Right renal pelvis (tissue), 4 donors: ENCODE measurements at regions not wholly inside any gene's neighbourhood (a gene's known extent, or its start where the extent isn't known, plus 50 kb on each side); places are given as distances from the start of the nearest gene placed in this dataset.
"Not testable (repeated sequence)": the region's sequence is repeated elsewhere in the genome, so short reads cannot be mapped to it uniquely, and the experiment has no call there.

Source experiments
- DNase-seq, 4 donors: peaks; one replicate each; pipeline ENCODE4 v3.0.0-alpha.2; 2013; ENCODE audit warnings: low read depth in 4 of 4, low spot score in 3 of 4, missing footprints in 1 of 4

DNA sequence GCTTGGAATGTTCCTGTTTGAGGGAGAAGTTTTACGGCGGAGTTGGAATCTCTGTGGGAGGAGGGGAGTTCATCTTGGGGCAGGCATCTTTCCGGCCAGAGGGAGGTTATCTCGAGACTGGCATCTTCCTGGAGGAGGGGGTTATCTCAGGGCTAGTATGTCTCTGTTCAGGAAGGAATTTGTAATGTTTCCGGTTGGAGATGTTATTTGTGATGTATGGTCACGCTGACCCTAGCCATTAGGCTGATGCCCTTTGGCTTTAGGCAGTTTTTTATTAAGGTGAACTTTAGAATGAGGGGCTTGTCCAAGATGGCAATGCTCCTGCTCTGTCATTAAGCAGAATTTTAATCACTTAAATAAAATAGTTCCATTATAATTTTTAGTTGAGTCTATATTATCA is 449.7 kb downstream of the PCDH10 start:
- DNase-seq, result no peak

- no peak for DNase-seq
Observed at GRCh38 chr4:133597251-133597650, 448.2 kb downstream of the PCDH10 start.

DNA sequence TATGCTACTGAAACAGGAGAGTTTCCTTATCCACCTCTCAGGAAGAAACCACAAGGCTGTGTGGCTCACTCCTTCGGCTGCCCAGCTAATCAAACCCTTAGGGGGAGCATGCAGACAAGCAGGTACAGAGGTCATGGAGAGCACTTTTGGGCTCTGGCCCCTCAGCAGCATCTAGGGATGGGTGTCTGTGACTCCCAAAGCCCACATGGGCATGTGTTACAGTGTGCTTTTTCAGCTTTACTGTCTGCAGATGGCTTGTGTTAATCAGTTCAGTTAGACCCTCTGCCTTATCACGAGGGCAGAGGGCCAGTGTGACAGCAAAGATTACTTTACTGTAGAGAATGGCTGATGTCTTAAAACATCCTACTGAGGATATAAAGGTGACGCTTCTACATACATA is 447.4 kb downstream of the PCDH10 start:
- DNase-seq, result no peak

- DNase-seq, result peak in 1 of 4 donors; percentile 2
Observed at GRCh38 chr4:133594390-133595207, 445.5 kb downstream of the PCDH10 start.

DNA sequence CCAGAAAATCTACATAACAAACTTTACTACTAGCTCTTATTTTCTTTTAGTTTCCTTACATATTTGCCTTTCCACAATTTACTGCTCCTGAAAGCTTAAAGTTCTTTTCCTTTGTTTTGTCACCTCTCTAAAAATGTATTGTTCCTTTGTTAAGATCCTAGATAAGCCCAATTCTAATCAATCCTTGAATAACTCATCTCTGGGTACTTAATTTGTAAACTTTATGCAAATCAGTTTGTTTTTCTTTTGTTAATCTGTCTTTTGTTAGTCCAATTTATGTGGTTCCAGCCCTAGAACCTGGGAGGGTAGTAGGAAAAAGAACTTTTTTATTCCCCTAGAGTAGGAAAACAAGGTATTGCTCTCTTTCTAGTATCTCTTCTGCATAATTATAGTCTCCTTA is 444.7 kb downstream of the PCDH10 start:
- DNase-seq, result no peak

GRCh38 chr4:133592591-133592990 is 443.5 kb downstream of the PCDH10 start:
- no peak for DNase-seq

DNA sequence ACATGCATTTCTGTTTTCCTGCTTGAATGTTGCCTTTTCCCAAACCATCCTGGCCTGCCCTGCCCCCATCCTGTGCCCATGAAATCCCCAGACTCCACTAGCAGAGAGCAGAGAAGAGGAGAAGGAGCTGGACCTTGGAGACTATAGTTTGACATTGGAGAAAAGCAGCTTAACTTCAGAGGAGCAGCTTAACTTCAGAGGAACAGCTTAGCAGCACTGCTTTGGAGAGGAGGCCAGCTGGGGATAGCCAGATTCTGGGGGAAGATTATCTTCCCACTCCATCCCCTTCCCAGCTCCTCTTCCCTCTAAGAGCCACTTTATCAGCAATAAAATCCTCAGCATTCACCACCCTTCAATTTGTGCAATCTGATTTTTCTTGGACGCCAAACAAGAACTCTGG is 443.0 kb downstream of the PCDH10 start:
- no peak for DNase-seq

DNA sequence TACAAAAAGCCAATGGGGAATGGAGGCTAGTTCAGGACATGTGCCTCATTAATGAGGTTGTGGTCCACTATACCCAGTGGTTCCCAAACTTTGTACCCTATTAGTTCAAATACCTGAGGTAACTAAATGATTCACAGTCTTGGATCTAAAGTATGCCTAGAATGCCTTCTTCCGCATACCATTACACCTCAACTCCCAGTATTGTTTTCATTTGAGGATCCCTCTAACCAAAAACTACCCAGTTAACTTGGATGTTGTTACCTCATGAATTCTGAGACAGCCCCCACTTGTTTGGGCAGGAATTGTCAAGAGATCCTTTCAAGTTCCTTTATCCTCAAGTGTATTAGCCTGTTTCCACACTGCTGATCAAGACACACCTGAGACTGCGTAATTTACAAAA is 439.2 kb downstream of the PCDH10 start:
- no peak for DNase-seq

DNA sequence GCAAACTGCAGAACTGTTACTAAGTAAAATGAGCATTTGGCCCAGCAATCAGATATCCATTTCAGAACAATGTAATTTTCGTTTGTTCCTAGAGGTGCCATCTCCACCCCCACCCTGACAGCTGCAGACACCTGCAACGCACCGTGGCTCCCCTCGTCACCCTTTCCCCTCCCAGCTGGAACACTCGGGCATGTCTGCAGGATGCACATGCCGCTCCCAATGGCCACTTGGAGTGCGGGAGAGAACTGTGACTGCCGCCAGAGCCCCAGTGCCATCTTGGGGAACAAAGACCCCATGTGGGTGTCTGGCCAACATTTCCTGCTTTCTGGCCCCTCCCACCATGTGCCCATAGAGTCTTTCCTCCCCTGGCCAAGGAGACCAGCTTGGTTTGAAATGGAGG is 436.2 kb downstream of the PCDH10 start:
- DNase-seq, result no peak

GRCh38 chr4:133584714-133585113 is 435.6 kb downstream of the PCDH10 start:
- DNase-seq, result no peak

GRCh38 chr4:133581996-133582619 is 433.0 kb downstream of the PCDH10 start:
- no peak for DNase-seq

- no peak for DNase-seq
Observed at GRCh38 chr4:133574248-133574647, 425.2 kb downstream of the PCDH10 start.

GRCh38 chr4:133565379-133565778 is 416.3 kb downstream of the PCDH10 start:
- DNase-seq, result peak; percentile 17 to 43 (median 22)

DNA sequence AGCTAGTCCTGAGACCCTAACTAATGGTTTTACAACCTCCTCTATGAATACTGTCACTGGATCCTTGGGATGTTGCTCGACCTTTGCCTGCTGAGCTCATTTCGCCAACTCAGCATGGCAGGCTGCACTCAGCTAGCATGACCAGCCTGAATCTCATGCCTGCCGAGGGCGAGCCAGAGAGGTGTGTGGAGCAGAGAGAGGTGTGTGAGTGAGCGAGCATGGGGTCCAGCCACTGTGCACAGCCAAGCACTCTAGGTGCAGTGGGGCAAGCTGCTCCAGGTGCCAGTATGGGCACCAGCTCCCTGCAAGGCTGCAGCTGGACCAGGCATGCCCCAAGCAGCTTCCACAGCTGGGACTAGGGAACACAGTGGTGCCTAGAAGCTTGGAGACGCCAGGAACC is 410.9 kb downstream of the PCDH10 start:
- DNase-seq, result no peak

DNA sequence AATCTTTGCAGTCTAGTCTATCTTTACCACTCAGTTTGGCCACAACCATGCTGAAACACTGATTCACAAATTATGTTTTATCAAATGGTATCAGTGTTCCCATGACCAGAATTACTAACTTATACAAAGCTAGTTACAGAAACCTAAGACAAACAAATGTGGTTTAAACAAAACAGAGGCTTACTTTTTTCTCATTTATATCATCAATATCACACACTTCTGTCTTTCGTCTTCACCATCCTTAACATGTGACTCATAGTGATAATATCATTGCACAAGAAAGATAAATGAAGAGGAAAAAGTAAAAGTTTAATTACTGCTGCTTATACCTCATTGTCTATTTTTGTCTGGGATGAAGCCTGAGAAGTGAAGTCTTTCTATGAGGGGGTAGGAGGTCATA is 406.6 kb downstream of the PCDH10 start:
- DNase-seq, result no peak

- no peak for DNase-seq
Observed at GRCh38 chr4:133550436-133550835, 401.3 kb downstream of the PCDH10 start.

DNA sequence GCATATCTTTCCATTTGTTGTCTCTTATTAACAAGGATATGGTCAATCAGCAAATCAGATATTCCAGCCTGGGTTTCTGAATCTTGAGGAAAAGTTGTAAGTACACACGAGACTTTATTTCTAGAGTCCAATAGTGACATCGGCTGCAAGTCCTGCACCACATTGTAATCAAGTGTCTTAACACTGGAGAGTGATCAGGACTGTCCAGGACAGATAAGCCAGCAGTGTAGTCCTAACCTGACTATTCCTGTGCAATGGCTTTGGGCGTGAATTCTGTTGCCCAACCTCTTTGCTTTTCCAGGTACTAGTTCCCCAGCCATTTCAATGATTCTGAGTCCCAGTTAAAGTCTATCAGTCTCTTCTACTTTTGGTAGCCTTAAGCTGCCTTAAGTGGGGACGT is 395.0 kb downstream of the PCDH10 start:
- DNase-seq, result no peak

- DNase-seq, result no peak
Observed at GRCh38 chr4:133537780-133538281, 388.7 kb downstream of the PCDH10 start.

DNA sequence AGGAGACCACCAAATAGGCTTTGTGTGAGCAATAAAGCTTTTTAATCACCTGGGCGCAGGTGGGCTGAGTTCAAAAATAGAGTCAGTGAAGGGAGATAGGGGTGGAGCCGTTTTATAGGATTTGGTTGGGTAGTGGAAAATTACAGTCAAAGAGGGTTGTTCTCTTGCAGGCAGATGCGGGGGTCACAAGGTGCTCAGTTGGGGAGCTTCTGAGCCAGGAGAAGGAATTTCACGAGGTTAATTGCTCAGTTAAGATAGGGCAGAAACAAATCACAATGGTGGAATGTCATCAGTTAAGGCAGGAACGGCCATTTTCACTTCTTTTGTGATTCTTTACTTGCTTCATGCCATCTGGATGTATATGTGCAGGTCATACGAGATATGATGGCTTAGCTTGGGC is 385.1 kb downstream of the PCDH10 start:
- DNase-seq, result not testable (repeated sequence)

DNA sequence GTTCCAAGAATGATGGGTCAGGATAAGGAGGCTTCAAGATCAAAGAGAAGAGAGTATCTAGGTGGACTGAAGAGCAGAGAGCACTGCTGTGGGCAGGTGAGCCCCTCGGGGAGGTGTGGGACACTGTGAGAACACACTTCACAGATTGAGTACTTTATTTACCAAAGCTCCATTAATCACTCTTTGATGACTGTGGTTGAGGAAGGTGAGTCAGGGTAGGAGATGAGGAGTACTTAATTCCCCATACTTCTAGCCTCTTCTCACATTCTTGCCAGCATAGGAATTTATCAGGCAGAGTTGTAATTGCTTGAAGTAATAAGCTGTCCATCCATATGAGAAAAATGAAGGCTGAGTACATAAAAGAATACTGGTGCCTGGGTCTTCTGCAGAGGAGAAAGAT is 375.3 kb downstream of the PCDH10 start:
- no peak for DNase-seq

GRCh38 chr4:133513901-133514300 is 364.8 kb downstream of the PCDH10 start:
- no peak for DNase-seq

- no peak for DNase-seq
Observed at GRCh38 chr4:133498149-133498548, 349.1 kb downstream of the PCDH10 start.
